Brain microvascular endothelial cell (primary cell): ENCODE measurements at regions not wholly inside any gene's neighbourhood (a gene's known extent, or its start where the extent isn't known, plus 50 kb on each side); places are given as distances from the start of the nearest gene placed in this dataset.

Experiments
- DNase-seq: peaks from one replicate; pipeline ENCODE4 v3.0.0-alpha.2; 2020
- H3K27ac ChIP-seq: fragments of 250-450 bp; sonication (Bioruptor Pico); 2 replicates; pipeline ENCODE4 v1.5.1; 2020; ENCODE audit warnings: mild to moderate bottlenecking, moderate library complexity
- H3K27me3 ChIP-seq: fragments of 250-450 bp; sonication (Bioruptor Pico); replicated peaks from 2 replicates; pipeline ENCODE4 v1.5.1; 2020; ENCODE audit warnings: mild to moderate bottlenecking
- H3K36me3 ChIP-seq: fragments of 250-450 bp; sonication (Bioruptor Pico); replicated peaks from 2 replicates; pipeline ENCODE4 v1.5.1; 2020; ENCODE audit warnings: mild to moderate bottlenecking
- H3K4me3 ChIP-seq: 2 replicates; pipeline ENCODE4 v1.5.1; 2011; ENCODE audit warnings: low read depth, mild to moderate bottlenecking, control low read depth, low read length, moderate library complexity
- CTCF ChIP-seq: IDR thresholded peaks from 2 replicates; pipeline ENCODE4 v1.5.1; 2011; ENCODE audit warnings: low read depth, mild to moderate bottlenecking, moderate library complexity, low read length, control low read depth, inconsistent platforms; ENCODE audit errors: missing control alignments
- in situ Hi-C: cut with HindIII; loops from 2 replicates; pipeline ENCODE4 v1.10.0; 2017; ENCODE audit warnings: low sequenced_read_pairs, low pct_ligation_motif_present

DNA sequence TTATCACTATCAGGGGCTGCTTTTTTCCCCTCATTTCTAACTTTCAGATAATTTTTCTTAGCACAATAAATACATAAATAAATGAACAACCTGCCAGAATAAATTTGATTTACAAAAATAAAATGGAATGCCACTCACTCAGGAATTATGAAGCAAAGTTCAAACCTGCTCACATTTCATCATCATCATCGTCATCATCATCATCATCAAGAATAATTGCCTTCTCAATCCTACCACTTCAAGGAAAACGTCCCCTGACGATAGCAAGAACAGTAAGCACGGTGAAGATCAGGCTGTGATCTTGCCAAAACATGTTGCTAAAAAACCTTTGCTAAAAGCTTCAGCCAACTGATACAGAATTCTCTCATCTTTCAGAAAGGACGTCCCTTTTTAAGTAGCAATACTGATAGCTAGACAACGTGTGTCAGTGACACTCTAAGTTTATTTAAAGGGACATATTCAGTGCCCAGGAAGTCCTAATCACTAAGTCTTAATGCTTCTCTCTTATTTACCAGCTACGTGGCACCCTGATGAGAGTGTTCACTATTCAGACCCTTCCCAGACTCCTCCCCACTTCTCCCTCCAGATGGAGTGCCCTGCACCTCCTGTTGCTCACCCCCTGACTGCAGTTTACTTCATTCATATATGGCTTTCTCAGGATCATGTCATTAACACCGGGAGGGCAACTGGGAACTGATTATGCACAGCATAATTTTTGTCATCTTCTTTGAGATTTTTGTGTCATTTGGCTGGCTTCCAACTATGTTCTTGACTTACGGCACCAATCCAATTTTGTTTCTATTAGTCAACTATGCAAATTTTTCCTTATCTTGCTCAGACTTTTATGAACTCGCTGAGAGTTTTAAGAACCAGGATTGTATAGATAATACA, 200.1 kb upstream of the GUCY1A2 start:
- no peak overlapping the region for H3K4me3 ChIP-seq
- no peak overlapping the region for H3K27ac ChIP-seq
- no peaks in the 10 kb centered on the region for H3K27me3 ChIP-seq
- DNase-seq, result no peak
- in situ Hi-C loops, result no loop called here
- no peaks in the 10 kb centered on the region for H3K36me3 ChIP-seq
- TF ChIP-seq CTCF, result no peak

GRCh38 chr11:107217444-107217843, 199.2 kb upstream of the GUCY1A2 start:
- no peak for TF ChIP-seq CTCF
- Histone ChIP-seq H3K36me3 (no peaks in the 10 kb centered on the region), H3K4me3 (no peak overlapping the region), H3K27ac (no peak overlapping the region), H3K27me3 (no peaks in the 10 kb centered on the region)
- in situ Hi-C loops, result no loop called here
- DNase-seq, result no peak

DNA sequence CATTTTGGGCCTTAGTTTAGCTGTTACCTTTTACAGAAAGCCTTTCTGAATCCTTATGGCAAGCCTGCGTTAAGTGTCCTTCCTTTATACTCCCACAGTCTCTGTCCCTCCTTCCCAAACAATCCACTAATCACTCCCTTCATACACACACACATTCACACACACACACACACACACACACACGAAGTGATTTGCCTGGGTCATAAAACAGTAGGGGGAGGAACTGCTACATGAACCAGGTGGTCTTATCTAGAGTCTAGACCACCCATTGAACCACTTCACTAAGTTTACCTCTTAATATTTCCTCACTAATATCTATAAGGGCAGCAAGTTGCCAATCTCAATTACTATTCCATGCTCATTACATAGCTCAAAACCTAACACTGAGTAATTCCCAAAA, 196.7 kb upstream of the GUCY1A2 start:
- Histone ChIP-seq H3K27me3 (no peaks in the 10 kb centered on the region), H3K36me3 (no peaks in the 10 kb centered on the region), H3K27ac (no peak overlapping the region), H3K4me3 (no peak overlapping the region)
- no peak for TF ChIP-seq CTCF
- DNase-seq, result no peak
- in situ Hi-C loops, result no loop called here

- DNase-seq, result no peak
- in situ Hi-C loops, result no loop called here
- TF ChIP-seq CTCF, result no peak
- Histone ChIP-seq H3K27ac (no peak overlapping the region), H3K27me3 (no peaks in the 10 kb centered on the region), H3K4me3 (no peak overlapping the region), H3K36me3 (no peaks in the 10 kb centered on the region)
Observed at GRCh38 chr11:107203656-107204055, 185.4 kb upstream of the GUCY1A2 start.

DNA sequence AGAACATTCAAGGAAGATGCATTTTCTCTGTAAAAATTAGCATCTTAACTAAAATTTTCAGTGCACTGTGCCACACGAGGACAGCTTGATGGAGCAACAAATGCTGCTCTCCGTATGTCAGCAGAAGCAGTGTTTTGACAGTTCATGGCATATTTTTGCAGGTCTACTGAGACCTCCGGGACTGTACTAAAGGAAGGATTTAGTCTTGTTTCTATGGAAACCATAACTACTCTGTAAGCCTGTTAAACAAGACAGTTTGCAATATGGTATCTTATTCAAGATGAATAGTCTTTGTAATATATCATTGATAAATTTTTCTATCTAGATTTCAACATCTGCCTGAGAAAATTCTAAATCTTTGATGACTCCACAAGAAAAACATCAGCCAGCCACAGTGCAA, 184.0 kb upstream of the GUCY1A2 start:
- in situ Hi-C loops, result no loop called here
- no peak for DNase-seq
- no peaks in the 10 kb centered on the region for H3K27me3 ChIP-seq

More for the DNA sequence above, 184.0 kb upstream of the GUCY1A2 start:
- no peak overlapping the region for H3K4me3 ChIP-seq
- H3K36me3 ChIP-seq, result no peaks in the 10 kb centered on the region
- TF ChIP-seq CTCF, result no peak
- no peak overlapping the region for H3K27ac ChIP-seq
